ENCODE measurements at regions not wholly inside any gene's neighbourhood (a gene's known extent, or its start where the extent isn't known, plus 50 kb on each side); places are given as distances from the start of the nearest gene placed in this dataset.

DNA sequence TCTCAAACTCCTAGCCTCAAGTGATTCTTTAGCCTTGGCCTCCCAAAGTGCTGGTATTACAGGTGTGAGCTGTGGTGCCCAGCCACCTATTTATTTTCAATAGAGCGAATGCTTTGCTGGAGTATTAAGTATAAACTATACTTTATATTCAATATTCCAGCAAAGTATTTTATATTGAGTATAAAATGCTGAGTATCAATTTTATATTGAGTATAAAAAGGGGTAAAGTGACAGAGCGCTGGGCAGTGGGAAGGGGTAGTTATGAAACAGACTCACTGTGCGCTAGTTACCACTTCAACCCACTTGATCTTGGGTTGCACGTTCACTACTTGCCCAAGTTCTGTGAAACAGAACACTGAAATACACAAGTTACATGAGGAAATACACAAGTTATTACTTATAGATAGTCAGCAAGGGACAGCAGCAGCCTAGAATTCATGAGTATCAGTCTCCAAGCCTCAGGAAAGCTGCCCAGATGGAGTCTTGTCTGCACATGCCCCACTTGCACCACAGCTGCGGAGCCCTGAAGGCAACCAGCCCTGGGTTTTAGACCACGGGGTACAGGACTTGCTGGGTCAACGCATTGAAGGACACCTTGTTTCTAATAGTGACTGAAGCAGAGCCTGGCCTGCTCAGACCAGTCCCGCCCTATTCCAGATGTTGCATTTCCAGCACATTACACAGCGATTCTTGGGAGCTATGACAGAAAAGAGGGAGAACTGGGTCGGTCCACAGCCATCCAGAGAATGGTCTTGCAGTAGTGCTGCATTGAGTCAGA is 51.6 kb upstream of the SYT13 start:
- H3K27me3 ChIP-seq: no peaks in the 10 kb centered on the region
- H3K36me3 ChIP-seq: no peaks in the 10 kb centered on the region
- TF ChIP-seq Cebpa-rat (IDR thresholded peaks at IDR 0.05): no peak
- H3K4me3 ChIP-seq: no peak overlapping the region
- H3K9ac ChIP-seq: no peak overlapping the region
- no peak overlapping the region for H3K4me2 ChIP-seq
- no peaks in the 10 kb centered on the region for H3K9me3 ChIP-seq
- H3K4me1 ChIP-seq: peaks cover 12% of the 10 kb centered on the region; the same call in 1 of the 2 replicates
- no peaks in the 10 kb centered on the region for H4K20me1 ChIP-seq
- no peak overlapping the region for H3K27ac ChIP-seq

DNA sequence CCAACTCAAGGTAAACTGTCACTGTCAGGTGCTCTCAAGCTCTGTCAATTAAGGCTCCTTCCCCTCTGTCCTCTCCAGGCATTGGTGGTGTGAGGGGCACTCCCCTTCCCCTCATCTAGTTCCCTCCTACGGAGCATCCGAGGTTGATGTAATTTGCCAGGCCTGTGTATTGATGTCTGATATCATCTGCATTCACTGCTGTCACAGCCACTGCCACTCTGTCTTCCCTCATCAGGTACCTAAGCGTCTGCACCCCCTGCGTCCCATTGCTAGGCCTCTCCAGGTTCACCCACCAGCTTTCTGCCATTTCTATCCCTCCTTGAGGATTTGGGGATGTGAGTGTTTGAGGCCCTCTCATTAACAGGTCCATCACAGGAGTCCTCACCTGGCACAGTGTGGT is 50.0 kb upstream of the SYT13 start:
- Histone ChIP-seq H3K4me1 (peaks cover 12% of the 10 kb centered on the region; the same call in 1 of the 2 replicates), H3K4me3 (no peak overlapping the region), H3K4me2 (peak overlapping the region; percentile 16; the same call in 1 of the 2 replicates), H3K9ac (no peak overlapping the region), H3K9me3 (no peaks in the 10 kb centered on the region), H4K20me1 (no peaks in the 10 kb centered on the region), H3K36me3 (no peaks in the 10 kb centered on the region), H3K27ac (no peak overlapping the region), H3K27me3 (no peaks in the 10 kb centered on the region)
- TF ChIP-seq Cebpa-rat (IDR thresholded peaks at IDR 0.05): no peak

All from BLaER1 (cell line).